D721Med (cell line): ENCODE measurements at regions not wholly inside any gene's neighbourhood (a gene's known extent, or its start where the extent isn't known, plus 50 kb on each side); places are given as distances from the start of the nearest gene placed in this dataset.

Experiments
- DNase-seq: peaks from one replicate; pipeline ENCODE4 v3.0.0; 2011; ENCODE audit warnings: low spot score; ENCODE audit not compliant: insufficient read length
- FAIRE-seq: peaks from 2 replicates; lab custom pipeline; 2011; peaks lifted over from hg19 to GRCh38; lab: Jason Lieb, UNC
- TF ChIP-seq, protein P1 (sequence below): IDR thresholded peaks from 2 replicates; pipeline ENCODE4 v1.5.1; 2012; ENCODE audit warnings: mild to moderate bottlenecking, control low read depth; ENCODE audit not compliant: insufficient read depth; ENCODE audit errors: missing control alignments

GRCh38 chr2:187126247-187127005, 277.5 kb upstream of the ZSWIM2 start:
- TF ChIP-seq, protein P1, sequence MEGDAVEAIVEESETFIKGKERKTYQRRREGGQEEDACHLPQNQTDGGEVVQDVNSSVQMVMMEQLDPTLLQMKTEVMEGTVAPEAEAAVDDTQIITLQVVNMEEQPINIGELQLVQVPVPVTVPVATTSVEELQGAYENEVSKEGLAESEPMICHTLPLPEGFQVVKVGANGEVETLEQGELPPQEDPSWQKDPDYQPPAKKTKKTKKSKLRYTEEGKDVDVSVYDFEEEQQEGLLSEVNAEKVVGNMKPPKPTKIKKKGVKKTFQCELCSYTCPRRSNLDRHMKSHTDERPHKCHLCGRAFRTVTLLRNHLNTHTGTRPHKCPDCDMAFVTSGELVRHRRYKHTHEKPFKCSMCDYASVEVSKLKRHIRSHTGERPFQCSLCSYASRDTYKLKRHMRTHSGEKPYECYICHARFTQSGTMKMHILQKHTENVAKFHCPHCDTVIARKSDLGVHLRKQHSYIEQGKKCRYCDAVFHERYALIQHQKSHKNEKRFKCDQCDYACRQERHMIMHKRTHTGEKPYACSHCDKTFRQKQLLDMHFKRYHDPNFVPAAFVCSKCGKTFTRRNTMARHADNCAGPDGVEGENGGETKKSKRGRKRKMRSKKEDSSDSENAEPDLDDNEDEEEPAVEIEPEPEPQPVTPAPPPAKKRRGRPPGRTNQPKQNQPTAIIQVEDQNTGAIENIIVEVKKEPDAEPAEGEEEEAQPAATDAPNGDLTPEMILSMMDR = no peak
- DNase-seq (no peak), FAIRE-seq (no peak)

GRCh38 chr2:187125318-187125717, 276.3 kb upstream of the ZSWIM2 start:
- DNase-seq = no peak
- no peak for FAIRE-seq
- TF ChIP-seq, protein P1 = no peak

- FAIRE-seq = no peak
Measured at GRCh38 chr2:187124529-187124928, 275.6 kb upstream of the ZSWIM2 start.

GRCh38 chr2:187118331-187119099, 269.5 kb upstream of the ZSWIM2 start:
- FAIRE-seq (no peak), DNase-seq (no peak)
- TF ChIP-seq, protein P1 = no peak

More at GRCh38 chr2:187124529-187124928, 275.6 kb upstream of the ZSWIM2 start:
- no peak for DNase-seq
- TF ChIP-seq, protein P1 = no peak

DNA sequence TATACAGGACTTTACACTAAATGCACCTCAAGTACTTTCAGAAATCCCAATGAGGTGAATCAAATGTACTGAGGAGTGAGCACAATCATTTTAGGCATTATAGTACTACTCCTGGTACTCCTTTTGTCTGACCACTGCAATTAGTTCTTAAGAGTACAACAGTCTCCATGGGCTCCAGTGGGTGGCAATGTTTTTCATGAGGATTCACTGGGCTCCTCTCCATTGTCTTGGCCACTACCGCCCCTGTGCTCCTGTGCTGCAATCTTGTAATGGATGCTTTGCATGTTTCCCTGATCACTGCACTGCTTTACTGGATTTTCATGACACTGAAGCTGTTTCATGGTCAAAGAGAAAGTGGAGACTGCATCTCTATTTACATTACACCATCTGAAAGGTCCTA, 268.5 kb upstream of the ZSWIM2 start:
- TF ChIP-seq, protein P1 = no peak
- FAIRE-seq (peak; percentile 32), DNase-seq (no peak)

GRCh38 chr2:187115627-187116026, 266.7 kb upstream of the ZSWIM2 start:
- FAIRE-seq (no peak), DNase-seq (no peak)
- TF ChIP-seq, protein P1 = no peak
